H1 (cell line): ENCODE measurements at regions not wholly inside any gene's neighbourhood (a gene's known extent, or its start where the extent isn't known, plus 50 kb on each side); places are given as distances from the start of the nearest gene placed in this dataset.

Experiments used
- ZNF274 ChIP-seq: IDR thresholded peaks from 2 replicates; pipeline ENCODE4 v1.7.0; 2012; ENCODE audit warnings: low read length, borderline replicate concordance; ENCODE audit errors: extremely low read depth

DNA sequence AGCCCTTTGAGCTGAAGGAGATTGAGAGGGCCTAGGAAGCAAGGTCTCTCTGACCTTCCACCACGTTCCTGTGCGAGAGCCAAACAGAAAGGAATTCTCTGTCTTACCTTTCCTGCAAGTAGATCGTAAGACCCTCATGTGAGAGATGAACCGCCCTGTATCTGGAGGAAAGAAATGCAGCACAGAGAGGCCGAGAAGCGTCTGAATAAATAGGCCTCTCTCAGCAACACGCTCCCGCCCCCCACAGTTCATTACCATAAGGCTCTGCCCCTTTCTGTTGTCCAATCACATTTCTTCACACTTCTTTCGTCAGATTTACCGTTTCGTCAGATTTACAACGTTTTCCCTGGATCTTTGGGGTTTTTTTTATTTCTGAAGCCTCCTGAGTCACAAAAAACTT is 90.3 kb downstream of the BLID start (continued):
- no peak for TF ChIP-seq ZNF274
- TF ChIP-seq, all 59 proteins: peak for 0
